GM12865 (cell line): ENCODE measurements at regions not wholly inside any gene's neighbourhood (a gene's known extent, or its start where the extent isn't known, plus 50 kb on each side); places are given as distances from the start of the nearest gene placed in this dataset.

Experiments used
- DNase-seq: peaks from one replicate; pipeline ENCODE4 v3.0.0; 2010; ENCODE audit warnings: low read depth
- H3K4me3 ChIP-seq: 2 replicates; pipeline ENCODE4 v1.5.1; 2011; ENCODE audit warnings: mild to moderate bottlenecking, low read depth, low read length, control low read depth
- TF ChIP-seq, protein P1 (sequence below): IDR thresholded peaks from 2 replicates; pipeline ENCODE4 v1.5.1; 2011; ENCODE audit warnings: low read length, control low read depth, low read depth, inconsistent platforms; ENCODE audit not compliant: insufficient read depth; ENCODE audit errors: missing control alignments

DNA sequence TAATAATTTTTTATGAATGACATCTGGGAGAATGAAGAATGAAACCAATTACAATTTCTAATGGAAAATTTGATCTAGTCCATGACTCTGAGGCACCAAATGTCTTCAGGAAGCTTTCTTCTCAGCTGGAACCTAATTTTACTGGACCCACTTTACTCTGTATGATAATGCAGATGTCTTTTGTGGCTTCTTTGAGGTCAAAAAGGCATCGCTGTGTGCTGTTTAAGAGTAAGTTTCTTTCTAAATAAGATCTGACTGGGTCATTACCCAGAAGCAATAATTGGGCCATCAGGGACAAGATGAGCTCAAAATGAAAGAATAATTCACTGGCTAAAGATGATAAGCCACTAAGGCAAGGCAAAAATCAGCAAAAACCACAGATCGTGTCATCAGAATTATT is 633.4 kb downstream of the PSAT1 start:
- TF ChIP-seq, protein P1, sequence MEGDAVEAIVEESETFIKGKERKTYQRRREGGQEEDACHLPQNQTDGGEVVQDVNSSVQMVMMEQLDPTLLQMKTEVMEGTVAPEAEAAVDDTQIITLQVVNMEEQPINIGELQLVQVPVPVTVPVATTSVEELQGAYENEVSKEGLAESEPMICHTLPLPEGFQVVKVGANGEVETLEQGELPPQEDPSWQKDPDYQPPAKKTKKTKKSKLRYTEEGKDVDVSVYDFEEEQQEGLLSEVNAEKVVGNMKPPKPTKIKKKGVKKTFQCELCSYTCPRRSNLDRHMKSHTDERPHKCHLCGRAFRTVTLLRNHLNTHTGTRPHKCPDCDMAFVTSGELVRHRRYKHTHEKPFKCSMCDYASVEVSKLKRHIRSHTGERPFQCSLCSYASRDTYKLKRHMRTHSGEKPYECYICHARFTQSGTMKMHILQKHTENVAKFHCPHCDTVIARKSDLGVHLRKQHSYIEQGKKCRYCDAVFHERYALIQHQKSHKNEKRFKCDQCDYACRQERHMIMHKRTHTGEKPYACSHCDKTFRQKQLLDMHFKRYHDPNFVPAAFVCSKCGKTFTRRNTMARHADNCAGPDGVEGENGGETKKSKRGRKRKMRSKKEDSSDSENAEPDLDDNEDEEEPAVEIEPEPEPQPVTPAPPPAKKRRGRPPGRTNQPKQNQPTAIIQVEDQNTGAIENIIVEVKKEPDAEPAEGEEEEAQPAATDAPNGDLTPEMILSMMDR, result no peak
- DNase-seq, result no peak
- no peak overlapping the region for H3K4me3 ChIP-seq

DNA sequence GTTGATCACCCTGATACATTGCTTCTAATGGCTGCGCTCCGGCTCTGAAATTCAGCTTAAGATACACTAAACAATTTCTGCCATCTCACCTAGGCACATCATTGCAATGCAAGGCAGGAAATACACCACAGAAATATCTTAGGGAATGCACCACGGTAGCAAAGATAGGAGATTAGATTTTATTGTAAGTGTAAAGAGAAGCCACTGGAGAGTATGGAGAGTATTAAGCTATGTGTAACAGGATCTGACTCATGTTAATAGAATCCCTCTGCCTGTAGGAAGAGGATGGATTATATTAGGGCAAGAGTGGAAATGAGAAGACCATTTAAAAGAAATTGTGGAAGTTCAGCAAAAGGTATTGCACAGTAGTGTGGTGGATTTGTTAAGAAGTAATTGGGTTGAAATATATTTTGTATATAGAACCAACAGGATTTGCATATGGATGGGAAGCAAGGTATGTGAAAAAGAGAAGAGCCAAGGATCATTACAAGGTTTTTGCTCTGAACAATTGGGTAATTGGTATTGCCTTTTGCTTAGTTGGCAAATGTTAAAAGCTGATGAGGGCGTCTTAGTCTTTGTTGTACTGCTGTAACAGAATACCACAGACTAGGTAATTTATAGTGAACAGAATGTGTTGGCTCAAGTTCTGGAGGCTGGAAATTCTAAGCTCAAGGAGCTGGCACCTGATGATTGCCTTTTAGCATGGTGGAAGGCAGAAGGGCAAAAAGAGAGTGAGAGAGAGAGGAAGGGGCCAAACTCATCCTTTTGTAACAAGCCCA is 636.1 kb downstream of the PSAT1 start:
- no peak for DNase-seq
- H3K4me3 ChIP-seq, result no peak overlapping the region
- TF ChIP-seq, protein P1, result no peak

DNA sequence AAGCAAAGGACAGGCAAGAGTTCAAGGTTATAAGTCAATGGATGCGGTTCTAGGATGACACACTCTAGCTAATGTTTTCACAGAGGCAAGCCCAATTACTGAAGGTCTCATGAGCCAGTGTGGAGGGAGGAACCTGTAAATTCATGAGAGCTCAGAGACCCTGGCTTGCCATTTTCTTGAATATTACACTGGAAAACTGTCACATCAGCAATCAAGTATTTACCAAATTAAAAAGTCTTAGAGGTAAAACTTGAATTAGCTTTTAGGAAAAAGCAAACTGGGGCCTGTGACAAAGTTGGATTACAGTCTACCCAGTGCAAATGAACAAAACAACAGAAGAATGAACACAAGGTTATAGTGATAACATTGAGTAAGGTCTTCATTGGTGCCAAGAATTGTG is 636.9 kb upstream of the TLE4 start:
- no peak for DNase-seq
- TF ChIP-seq, protein P1, result no peak
- no peak overlapping the region for H3K4me3 ChIP-seq

DNA sequence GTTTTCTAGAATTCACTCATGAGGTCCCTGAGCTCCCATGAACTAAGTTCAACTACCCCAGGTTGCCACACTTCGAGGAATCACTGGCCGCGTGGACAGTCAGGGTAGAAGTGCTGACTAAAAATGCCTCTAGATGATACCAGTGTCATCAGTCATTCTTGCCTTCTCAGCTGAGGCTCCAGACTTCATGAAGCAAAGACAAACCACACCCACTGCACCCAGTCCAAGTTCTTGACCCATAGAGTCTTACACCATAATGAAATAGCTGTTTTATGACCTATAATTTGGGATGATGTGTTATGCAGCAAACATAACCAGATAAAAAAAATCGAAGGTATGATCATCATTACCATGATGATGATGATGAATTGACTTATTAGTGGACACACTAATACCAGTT is 632.9 kb upstream of the TLE4 start:
- peak; percentile 1 for DNase-seq
- TF ChIP-seq, protein P1, result no peak
- no peak overlapping the region for H3K4me3 ChIP-seq

DNA sequence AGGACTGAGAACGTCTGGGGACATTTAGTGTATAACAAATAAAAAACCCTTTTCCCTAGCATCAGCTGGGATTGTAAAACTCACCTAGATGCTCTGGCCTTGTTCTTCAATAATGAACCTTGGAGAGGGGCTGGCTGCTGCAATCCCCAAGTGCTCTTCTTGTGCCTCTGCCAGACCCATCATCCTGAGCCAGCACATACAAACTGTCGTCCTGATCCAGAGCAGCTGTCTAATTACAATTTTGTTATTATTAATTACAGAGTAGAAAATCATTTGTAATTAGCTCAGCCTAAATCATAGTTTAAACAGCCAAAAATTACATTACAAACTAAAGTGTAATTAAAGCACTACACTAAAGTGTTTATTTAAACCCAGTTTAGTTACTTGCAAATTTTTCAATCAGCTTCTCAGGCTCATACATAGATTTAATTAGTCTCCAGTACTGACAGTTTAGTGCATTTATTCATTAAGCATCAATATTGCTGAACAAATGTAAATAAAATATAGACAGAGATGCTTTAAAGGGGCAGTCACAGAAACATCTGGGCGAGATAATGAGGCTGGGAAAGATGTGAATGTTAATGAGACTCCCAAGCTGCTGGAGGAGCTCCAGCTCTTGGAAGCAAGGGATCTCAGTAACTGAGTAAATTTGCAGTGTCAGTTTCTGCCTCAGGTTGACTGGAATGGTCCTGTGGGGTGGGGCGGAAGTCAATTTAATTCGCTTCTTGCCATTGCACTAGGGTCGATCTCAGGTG is 632.3 kb upstream of the TLE4 start:
- H3K4me3 ChIP-seq, result no peak overlapping the region
- no peak for DNase-seq
- TF ChIP-seq, protein P1, result no peak

DNA sequence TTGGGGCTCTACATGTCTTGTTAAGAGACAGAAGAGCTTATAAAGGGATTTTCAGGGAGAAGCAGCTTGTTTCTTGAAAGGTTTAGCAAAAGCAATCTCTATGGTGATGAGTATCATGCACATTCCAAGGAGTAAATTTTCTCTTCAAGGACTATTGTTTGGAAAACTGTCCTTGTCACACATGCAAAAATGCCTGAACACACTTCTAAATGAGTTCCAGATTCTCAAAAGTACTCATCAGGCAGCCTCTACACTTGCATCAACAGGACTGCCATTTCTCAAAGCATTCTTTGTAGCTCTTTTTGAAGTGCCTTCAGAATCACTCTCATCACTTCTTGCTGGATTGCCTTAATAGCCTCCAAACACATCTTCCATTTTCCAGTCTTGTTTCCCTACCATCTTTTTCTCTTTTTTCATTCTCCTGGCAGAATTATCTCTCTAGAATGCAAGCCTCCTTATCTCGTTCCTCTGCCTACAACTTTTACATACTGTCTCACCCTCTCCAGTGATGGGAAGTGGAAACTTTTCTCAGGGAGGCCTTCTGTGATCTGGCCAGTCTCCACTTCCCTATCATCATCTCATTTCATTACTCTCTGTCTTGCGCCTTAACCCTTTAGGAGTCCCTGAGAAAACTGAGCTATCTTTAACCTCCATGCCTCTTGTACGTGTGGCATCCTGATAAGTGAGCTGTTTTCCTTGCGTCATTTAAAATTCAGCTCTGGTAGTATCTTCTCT is 631.5 kb upstream of the TLE4 start:
- H3K4me3 ChIP-seq, result no peak overlapping the region
- TF ChIP-seq, protein P1, result no peak
- no peak for DNase-seq
